Activated CD4-positive, alpha-beta memory T cell treated with anti-CD3 and anti-CD28 coated beads for 36 hours (primary cell): ENCODE measurements at regions not wholly inside any gene's neighbourhood (a gene's known extent, or its start where the extent isn't known, plus 50 kb on each side); places are given as distances from the start of the nearest gene placed in this dataset.

ENCODE experiments used
- CTCF ChIA-PET: fragments of 350-600 bp; sonication (Branson Sonifier 250); formaldehyde crosslinking; loops from one replicate; lab custom pipeline; 2021; ENCODE audit warnings: antibody characterized with exemption, inconsistent platforms; lab: Charles Lee
- POLR2A ChIA-PET: fragments of 350-600 bp; sonication (Branson Sonifier 250); formaldehyde crosslinking; loops from one replicate; lab custom pipeline; 2021; ENCODE audit warnings: antibody characterized with exemption; lab: Charles Lee
- DNase-seq: peaks from one replicate; pipeline ENCODE4 v3.0.0-alpha.2; 2020
- H3K27ac Mint-ChIP-seq: one replicate; pipeline ENCODE4 v1.8.0; 2021; ENCODE audit warnings: mixed read lengths
- H3K27me3 Mint-ChIP-seq: one replicate; pipeline ENCODE4 v1.8.0; 2021; ENCODE audit warnings: mixed read lengths
- H3K36me3 Mint-ChIP-seq: one replicate; pipeline ENCODE4 v1.8.0; 2021; ENCODE audit warnings: mixed read lengths
- H3K4me1 Mint-ChIP-seq: one replicate; pipeline ENCODE4 v1.8.0; 2021; ENCODE audit warnings: low read depth, mixed read lengths
- H3K4me3 Mint-ChIP-seq: one replicate; pipeline ENCODE4 v1.8.0; 2021; ENCODE audit warnings: mild to moderate bottlenecking, mixed read lengths
- H3K9me3 Mint-ChIP-seq: one replicate; pipeline ENCODE4 v1.8.0; 2021; ENCODE audit warnings: mixed read lengths
- intact Hi-C: fragments of 100-400 bp; cut with micrococcal nuclease; formaldehyde crosslinking; loops from one replicate; pipeline ENCODE4 v1.15.1; 2023

DNA sequence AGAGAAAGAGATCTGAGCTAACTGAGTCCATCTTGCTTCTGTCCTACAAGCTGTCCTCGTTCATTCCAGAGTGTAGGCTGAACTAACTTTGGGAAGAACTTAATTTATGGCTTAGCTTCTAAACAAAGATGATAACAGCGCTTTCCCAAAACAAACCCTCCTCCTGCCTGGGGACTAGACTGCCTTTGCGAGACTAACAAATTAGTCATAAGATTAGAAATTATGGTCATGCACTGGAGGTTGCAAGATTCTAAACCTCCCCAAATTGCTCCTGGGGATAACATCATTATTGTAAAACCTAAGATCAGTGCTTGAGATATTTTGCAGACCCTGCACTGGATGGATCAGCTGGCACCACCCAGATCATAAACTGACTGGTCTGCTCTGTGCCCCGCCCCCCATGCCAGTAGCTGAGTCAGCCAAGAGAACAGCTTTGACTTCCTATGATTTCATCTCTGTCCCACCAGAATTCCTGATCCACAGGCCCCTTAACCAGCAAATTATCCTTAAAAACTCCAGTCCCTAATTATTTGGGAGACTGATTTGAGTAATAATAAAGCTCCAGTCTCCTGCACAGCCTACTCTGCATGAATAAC, 883.3 kb downstream of the TRIML1 start:
- H3K4me1 Mint-ChIP-seq, result no peaks in the 10 kb centered on the region
- POLR2A ChIA-PET, result no interaction called here

DNA sequence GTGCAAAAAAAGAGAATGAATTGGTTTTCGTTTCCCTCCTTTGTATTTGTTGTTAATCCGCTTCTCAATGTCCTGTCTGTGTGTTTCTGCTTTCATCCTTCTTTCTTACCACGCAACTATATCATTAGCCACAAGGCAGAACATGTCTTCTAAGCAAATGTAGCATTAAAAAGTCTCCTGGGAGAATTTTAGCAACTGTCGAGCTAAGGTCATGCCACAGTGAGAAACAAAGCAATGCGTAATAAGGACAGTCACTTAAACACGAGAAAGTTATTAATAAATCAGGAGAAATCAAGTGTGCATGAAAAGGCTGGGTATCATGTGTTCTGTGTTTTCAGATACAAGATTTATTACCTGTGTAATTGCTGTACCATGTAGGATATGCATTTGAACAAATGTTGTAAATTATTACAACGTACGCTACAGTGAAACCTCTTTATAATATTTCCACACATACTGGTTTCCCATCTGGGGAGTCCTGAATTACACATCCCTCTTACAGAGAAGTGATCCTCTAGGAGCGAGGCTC, 890.8 kb downstream of the TRIML1 start:
- no peaks in the 10 kb centered on the region for H3K4me1 Mint-ChIP-seq
- H3K27me3 Mint-ChIP-seq, result no peaks in the 10 kb centered on the region
- ChIA-PET CTCF (interaction anchor here (0.7 kb wide), 1 partner anchor 39 kb away, joined by 3 read pairs; no protein-coding TSS in a partner anchor), POLR2A (no interaction called here)
- no peak overlapping the region for H3K27ac Mint-ChIP-seq
- H3K36me3 Mint-ChIP-seq, result no peaks in the 10 kb centered on the region
- H3K4me3 Mint-ChIP-seq, result no peak overlapping the region
- DNase-seq, result no peak
- intact Hi-C loops, result no loop called here
- peaks cover 9% of the 10 kb centered on the region for H3K9me3 Mint-ChIP-seq

More for the DNA sequence above, 883.3 kb downstream of the TRIML1 start:
- H3K9me3 Mint-ChIP-seq, result peaks cover 8% of the 10 kb centered on the region
- H3K27ac Mint-ChIP-seq, result no peak overlapping the region
- no peak for DNase-seq
- no peak overlapping the region for H3K4me3 Mint-ChIP-seq
- CTCF ChIA-PET, result no interaction called here
- intact Hi-C loops, result no loop called here
- no peaks in the 10 kb centered on the region for H3K36me3 Mint-ChIP-seq
- H3K27me3 Mint-ChIP-seq, result no peaks in the 10 kb centered on the region

DNA sequence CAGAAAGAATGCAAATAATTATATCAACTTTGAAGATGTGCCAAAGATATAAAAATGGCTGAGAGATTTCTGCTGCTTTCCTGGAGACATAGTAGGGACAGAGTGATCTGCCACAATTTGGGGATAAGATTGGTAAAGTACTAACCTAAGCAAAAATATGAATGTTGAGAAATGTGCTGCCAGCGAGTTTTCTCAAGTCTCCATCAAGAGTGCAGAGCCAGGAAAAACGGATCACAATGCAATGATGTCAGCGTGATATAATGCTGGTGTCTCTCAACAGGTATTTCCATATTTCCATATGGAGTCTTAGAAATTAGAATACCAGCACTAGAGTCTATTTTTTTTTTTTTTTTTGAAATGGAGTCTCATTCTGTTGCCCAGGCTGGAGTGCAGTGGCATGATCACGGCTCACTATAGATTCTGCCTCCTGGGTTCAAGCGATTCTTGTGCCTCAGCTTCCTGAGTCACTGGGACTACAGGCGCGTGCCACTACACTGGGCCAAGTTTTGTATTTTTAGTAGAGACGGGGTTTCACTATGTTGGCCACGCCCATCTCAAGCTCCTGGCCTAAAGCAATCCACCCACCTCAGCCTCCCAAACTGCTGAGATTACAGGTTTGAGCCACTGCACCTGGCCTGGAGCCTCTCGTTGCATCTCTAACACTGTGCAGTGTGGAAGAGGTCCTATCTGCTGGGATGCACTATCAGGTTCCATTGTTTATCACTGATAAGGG, 893.5 kb downstream of the TRIML1 start:
- Mint-ChIP-seq H3K4me3 (no peak overlapping the region), H3K27ac (no peak overlapping the region), H3K9me3 (peaks cover 3% of the 10 kb centered on the region), H3K4me1 (no peaks in the 10 kb centered on the region), H3K36me3 (no peaks in the 10 kb centered on the region), H3K27me3 (no peaks in the 10 kb centered on the region)
- intact Hi-C loops, result no loop called here
- POLR2A ChIA-PET, result no interaction called here
- DNase-seq, result no peak
- CTCF ChIA-PET, result no interaction called here

GRCh38 chr4:189033801-189034347, 894.6 kb downstream of the TRIML1 start:
- no peak overlapping the region for H3K4me3 Mint-ChIP-seq

DNA sequence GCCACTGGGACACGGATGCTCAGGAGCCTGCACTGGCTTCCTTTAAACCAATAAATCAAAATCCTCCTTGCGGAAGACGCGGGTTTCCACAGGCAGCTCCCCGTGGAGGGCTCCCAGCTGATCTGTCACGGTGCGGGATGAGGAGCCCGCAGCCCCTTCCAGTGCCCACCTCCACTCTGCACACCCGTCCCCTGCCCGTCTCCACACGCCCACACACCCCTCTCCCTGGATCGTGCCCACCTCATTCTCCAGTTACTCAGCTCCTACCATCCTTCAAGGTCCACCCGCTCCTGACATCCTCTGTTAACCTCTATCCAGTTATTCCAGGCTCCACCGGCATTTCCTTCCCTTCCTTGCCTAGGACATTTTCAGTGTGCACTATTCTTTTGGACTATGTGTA, 895.9 kb downstream of the TRIML1 start:
- no peak for DNase-seq
- no peaks in the 10 kb centered on the region for H3K4me1 Mint-ChIP-seq
- H3K27ac Mint-ChIP-seq, result no peak overlapping the region
- no peaks in the 10 kb centered on the region for H3K36me3 Mint-ChIP-seq
- intact Hi-C loops, result no loop called here
- no peaks in the 10 kb centered on the region for H3K27me3 Mint-ChIP-seq
- CTCF ChIA-PET, result no interaction called here
- H3K4me3 Mint-ChIP-seq, result no peak overlapping the region
- H3K9me3 Mint-ChIP-seq, result peaks cover 5% of the 10 kb centered on the region
- POLR2A ChIA-PET, result no interaction called here

More at GRCh38 chr4:189033801-189034347, 894.6 kb downstream of the TRIML1 start:
- ChIA-PET CTCF (no interaction called here), POLR2A (no interaction called here)
- intact Hi-C loops, result no loop called here
- Mint-ChIP-seq H3K36me3 (no peaks in the 10 kb centered on the region), H3K27me3 (no peaks in the 10 kb centered on the region), H3K4me1 (no peaks in the 10 kb centered on the region), H3K27ac (no peak overlapping the region), H3K9me3 (peaks cover 3% of the 10 kb centered on the region)
- no peak for DNase-seq

- Mint-ChIP-seq H3K9me3 (peaks cover 5% of the 10 kb centered on the region), H3K27ac (no peak overlapping the region), H3K36me3 (no peaks in the 10 kb centered on the region), H3K4me1 (no peaks in the 10 kb centered on the region), H3K4me3 (no peak overlapping the region), H3K27me3 (no peaks in the 10 kb centered on the region)
- ChIA-PET POLR2A (no interaction called here), CTCF (no interaction called here)
- no peak for DNase-seq
- intact Hi-C loops, result no loop called here
Measured at GRCh38 chr4:189035654-189036053, 896.4 kb downstream of the TRIML1 start.

GRCh38 chr4:189036906-189037305, 897.7 kb downstream of the TRIML1 start:
- Mint-ChIP-seq H3K27me3 (no peaks in the 10 kb centered on the region), H3K4me3 (no peak overlapping the region), H3K27ac (no peak overlapping the region), H3K4me1 (no peaks in the 10 kb centered on the region), H3K9me3 (peaks cover 2% of the 10 kb centered on the region), H3K36me3 (no peaks in the 10 kb centered on the region)
- DNase-seq, result no peak
- CTCF ChIA-PET, result no interaction called here
- intact Hi-C loops, result no loop called here
- POLR2A ChIA-PET, result no interaction called here

- POLR2A ChIA-PET, result no interaction called here
- intact Hi-C loops, result no loop called here
- no peaks in the 10 kb centered on the region for H3K4me1 Mint-ChIP-seq
- no peaks in the 10 kb centered on the region for H3K27me3 Mint-ChIP-seq
- H3K4me3 Mint-ChIP-seq, result no peak overlapping the region
- no peak overlapping the region for H3K27ac Mint-ChIP-seq
- H3K9me3 Mint-ChIP-seq, result peaks cover 5% of the 10 kb centered on the region
- CTCF ChIA-PET, result no interaction called here
- H3K36me3 Mint-ChIP-seq, result no peaks in the 10 kb centered on the region
- DNase-seq, result no peak
Measured at GRCh38 chr4:189046642-189047041, 894.0 kb upstream of the FRG1 start.

- Mint-ChIP-seq H3K4me3 (no peak overlapping the region), H3K36me3 (no peaks in the 10 kb centered on the region), H3K27me3 (no peaks in the 10 kb centered on the region), H3K27ac (no peak overlapping the region), H3K4me1 (no peaks in the 10 kb centered on the region), H3K9me3 (peaks cover 2% of the 10 kb centered on the region)
- intact Hi-C loops, result no loop called here
- CTCF ChIA-PET, result no interaction called here
- POLR2A ChIA-PET, result no interaction called here
- no peak for DNase-seq
Measured at GRCh38 chr4:189048119-189048518, 892.6 kb upstream of the FRG1 start.

- POLR2A ChIA-PET, result no interaction called here
- Mint-ChIP-seq H3K27me3 (no peaks in the 10 kb centered on the region), H3K36me3 (no peaks in the 10 kb centered on the region), H3K9me3 (peaks cover 2% of the 10 kb centered on the region), H3K4me1 (no peaks in the 10 kb centered on the region), H3K4me3 (no peak overlapping the region), H3K27ac (no peak overlapping the region)
- CTCF ChIA-PET, result no interaction called here
- no peak for DNase-seq
- intact Hi-C loops, result no loop called here
Measured at GRCh38 chr4:189049682-189050081, 891.0 kb upstream of the FRG1 start.

GRCh38 chr4:189050643-189051042, 890.0 kb upstream of the FRG1 start:
- POLR2A ChIA-PET, result no interaction called here
- intact Hi-C loops, result no loop called here
- CTCF ChIA-PET, result no interaction called here
- Mint-ChIP-seq H3K27me3 (no peaks in the 10 kb centered on the region), H3K9me3 (peaks cover 2% of the 10 kb centered on the region), H3K4me3 (no peak overlapping the region), H3K27ac (no peak overlapping the region), H3K4me1 (no peaks in the 10 kb centered on the region), H3K36me3 (no peaks in the 10 kb centered on the region)
- DNase-seq, result no peak

- ChIA-PET POLR2A (no interaction called here), CTCF (no interaction called here)
- H3K27ac Mint-ChIP-seq, result no peak overlapping the region
- H3K9me3 Mint-ChIP-seq, result peaks cover 2% of the 10 kb centered on the region
- H3K36me3 Mint-ChIP-seq, result no peaks in the 10 kb centered on the region
- H3K4me1 Mint-ChIP-seq, result no peaks in the 10 kb centered on the region
- intact Hi-C loops, result no loop called here
- DNase-seq, result no peak
- H3K27me3 Mint-ChIP-seq, result no peaks in the 10 kb centered on the region
- H3K4me3 Mint-ChIP-seq, result no peak overlapping the region
Measured at GRCh38 chr4:189053621-189054020, 887.1 kb upstream of the FRG1 start.
